ENCODE measurements at regions not wholly inside any gene's neighbourhood (a gene's known extent, or its start where the extent isn't known, plus 50 kb on each side); places are given as distances from the start of the nearest gene placed in this dataset.

DNA sequence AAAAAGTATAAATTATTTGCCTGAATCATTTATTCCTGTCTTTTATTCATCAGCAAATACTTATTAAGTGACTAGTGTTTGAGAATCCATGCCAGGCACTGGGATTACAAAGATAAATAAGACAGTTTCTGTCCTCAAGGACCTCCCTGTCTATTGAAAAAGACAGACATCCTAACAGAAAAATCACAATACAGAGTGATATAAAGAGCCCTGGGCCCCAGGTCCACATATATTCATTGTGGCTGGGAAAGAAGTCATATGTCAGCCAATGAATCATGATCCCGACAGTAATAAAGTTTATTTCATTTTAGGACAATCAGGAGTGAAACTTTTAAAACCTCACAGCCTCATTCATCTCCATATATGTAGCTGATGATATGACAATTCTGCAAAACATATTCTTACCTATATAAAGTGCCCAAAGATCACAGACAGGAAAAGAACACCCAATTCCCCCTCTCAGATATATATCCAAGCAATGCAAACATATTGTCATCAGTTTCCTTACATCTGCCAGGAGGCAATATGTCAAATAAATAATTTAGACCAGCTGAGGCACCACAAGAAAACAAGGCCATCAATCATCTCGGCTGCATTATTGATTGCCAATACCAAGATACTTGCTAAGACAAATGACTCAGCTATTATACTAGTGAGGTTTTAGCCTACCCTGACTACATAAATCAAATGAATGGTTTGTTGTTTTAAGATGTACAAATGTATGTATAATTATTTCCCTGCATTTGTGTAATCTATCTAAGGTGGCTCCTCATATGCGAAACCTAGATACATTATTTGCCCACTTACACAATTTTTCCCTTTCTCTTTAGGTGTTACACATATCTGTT lies 590.9 kb upstream of the API5 start:
- TF ChIP-seq CTCF (IDR thresholded peaks at IDR 0.05 in 4 of 5, conservative IDR thresholded peaks at IDR 0.05 in 1 of 5) = no peak
- TF ChIP-seq POLR2A (IDR thresholded peaks at IDR 0.05) = no peak
